ENCODE measurements at regions not wholly inside any gene's neighbourhood (a gene's known extent, or its start where the extent isn't known, plus 50 kb on each side); places are given as distances from the start of the nearest gene placed in this dataset.

GRCh38 chr1:193905288-193906085 lies 719.1 kb upstream of the B3GALT2 start:
- Histone ChIP-seq H3K9me2 (ENCODE audit: insufficient read depth, low read length) (no peaks in the 10 kb centered on the region), H3K36me3 (ENCODE audit: insufficient read depth, low read length) (no peaks in the 10 kb centered on the region), H3K4me2 (ENCODE audit: low read length) (no peak overlapping the region), H3K9me3 (ENCODE audit: low read length) (no peaks in the 10 kb centered on the region), H3K27ac (ENCODE audit: low read depth, low read length, poor library complexity, severe bottlenecking) (no peak overlapping the region), H3K79me2 (ENCODE audit: insufficient read depth, low read depth, low read length) (no peaks in the 10 kb centered on the region), H4K20me1 (ENCODE audit: insufficient read depth, low read length) (no peaks in the 10 kb centered on the region), H3K4me1 (ENCODE audit: insufficient read depth, low read length, poor library complexity, severe bottlenecking) (no peaks in the 10 kb centered on the region), H2AFZ (ENCODE audit: low read length) (no peak overlapping the region), H3K4me3 (ENCODE audit: low read depth, low read length, poor library complexity, severe bottlenecking) (no peak overlapping the region)
- DNase-seq (ENCODE audit: low spot score) = no peak
- TF ChIP-seq CTCF (conservative IDR thresholded peaks at IDR 0.05; ENCODE audit: low read length) = no peak
- no peak for TF ChIP-seq EZH2phosphoT487 (IDR thresholded peaks at IDR 0.05; ENCODE audit: borderline replicate concordance, low read depth, low read length)
- intact Hi-C loops (cut with micrococcal nuclease; ENCODE audit: unreplicated experiment) = no loop called here
- ChIA-PET CTCF (ENCODE audit: unreplicated experiment) (no interaction called here), POLR2A (interaction anchor here (0.5 kb wide), 1 partner anchor 70 kb away, joined by 3 read pairs; no protein-coding TSS in a partner anchor)
- no TSS peak for BruUV-seq (replicated peaks)

- intact Hi-C loops (cut with micrococcal nuclease; ENCODE audit: unreplicated experiment) = no loop called here
- POLR2A ChIA-PET = interaction anchor here (0.6 kb wide), 1 partner anchor 563 kb away, joined by 3 read pairs; no protein-coding TSS in a partner anchor
Measured at GRCh38 chr1:193891788-193892187, 705.4 kb upstream of the B3GALT2 start.

More at GRCh38 chr1:193891788-193892187, 705.4 kb upstream of the B3GALT2 start:
- Histone ChIP-seq H4K20me1 (ENCODE audit: insufficient read depth, low read length) (no peaks in the 10 kb centered on the region), H3K4me2 (ENCODE audit: low read length) (no peak overlapping the region), H2AFZ (ENCODE audit: low read length) (no peak overlapping the region), H3K36me3 (ENCODE audit: insufficient read depth, low read length) (no peaks in the 10 kb centered on the region), H3K9me3 (ENCODE audit: low read length) (no peaks in the 10 kb centered on the region), H3K79me2 (ENCODE audit: insufficient read depth, low read depth, low read length) (no peaks in the 10 kb centered on the region), H3K4me3 (ENCODE audit: low read depth, low read length, poor library complexity, severe bottlenecking) (no peak overlapping the region), H3K9me2 (ENCODE audit: insufficient read depth, low read length) (no peaks in the 10 kb centered on the region), H3K4me1 (ENCODE audit: insufficient read depth, low read length, poor library complexity, severe bottlenecking) (no peaks in the 10 kb centered on the region), H3K27ac (ENCODE audit: low read depth, low read length, poor library complexity, severe bottlenecking) (no peak overlapping the region)
- CTCF ChIA-PET (ENCODE audit: unreplicated experiment) = no interaction called here
- TF ChIP-seq CTCF (conservative IDR thresholded peaks at IDR 0.05; ENCODE audit: low read length) (no peak), EZH2phosphoT487 (IDR thresholded peaks at IDR 0.05; ENCODE audit: borderline replicate concordance, low read depth, low read length) (no peak)
- no TSS peak for BruUV-seq (replicated peaks)
- DNase-seq (ENCODE audit: low spot score) = no peak
